ENCODE measurements at regions not wholly inside any gene's neighbourhood (a gene's known extent, or its start where the extent isn't known, plus 50 kb on each side); places are given as distances from the start of the nearest gene placed in this dataset.

DNA sequence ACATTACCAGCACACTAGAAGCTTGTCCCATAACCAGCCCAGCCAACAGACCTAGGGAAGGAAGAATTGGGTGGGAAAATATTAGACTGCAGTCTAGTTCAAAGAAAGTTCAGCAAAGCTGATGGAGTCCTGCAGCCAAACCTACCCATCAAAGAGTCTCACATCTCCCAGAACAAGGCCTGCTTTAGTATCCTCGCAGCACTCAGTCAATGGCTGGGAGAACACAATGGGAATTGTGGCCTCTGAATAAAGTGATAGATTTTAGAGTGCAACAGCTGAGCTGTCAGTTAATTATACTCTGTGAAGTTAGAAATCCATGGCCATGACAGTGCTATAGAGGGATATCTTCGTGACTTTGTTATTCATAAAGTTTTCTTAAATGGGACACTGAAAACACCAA lies 207.2 kb upstream of the NAALADL2 start:
- DNase-seq (ENCODE audit: low spot score), result no peak

DNA sequence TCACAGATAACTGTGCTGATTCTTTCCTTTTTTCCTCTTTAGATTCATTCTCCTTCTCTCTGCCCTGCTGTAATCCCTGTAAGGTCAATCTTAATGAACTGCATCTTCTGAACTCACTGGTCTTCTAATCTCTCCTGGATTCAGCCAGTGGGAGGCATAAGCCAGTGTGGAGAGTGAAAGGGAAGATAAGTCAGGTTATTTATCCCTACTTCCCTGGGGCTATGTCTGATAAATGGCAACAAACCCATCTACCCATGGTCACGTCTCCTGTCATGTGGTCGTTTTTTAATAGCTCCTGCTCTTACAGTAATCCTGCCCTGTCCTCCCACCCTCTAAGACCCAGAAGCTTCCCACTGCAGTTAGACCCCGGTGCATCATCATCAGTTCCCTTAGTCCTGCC lies 199.6 kb upstream of the NAALADL2 start:
- DNase-seq (ENCODE audit: low spot score), result no peak

DNA sequence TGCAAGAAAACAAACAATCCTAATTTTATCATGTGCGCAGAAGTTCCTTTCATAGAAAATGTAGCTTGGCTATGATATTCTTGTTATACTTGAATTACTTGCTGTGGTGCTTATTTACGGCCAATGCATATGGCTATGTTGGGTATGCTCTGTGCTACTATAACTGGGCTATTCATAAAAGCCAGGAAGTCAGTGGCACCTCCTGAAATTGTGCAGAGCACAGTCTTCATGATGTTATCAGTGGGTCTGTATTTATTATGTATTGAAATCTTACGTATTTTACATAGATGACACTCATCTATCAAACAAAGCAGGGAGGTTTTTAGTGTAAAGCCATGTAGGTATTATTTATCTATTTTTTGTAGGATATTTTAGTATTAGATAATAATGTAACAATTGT lies 196.5 kb upstream of the NAALADL2 start:
- DNase-seq (ENCODE audit: low spot score), result no peak

DNA sequence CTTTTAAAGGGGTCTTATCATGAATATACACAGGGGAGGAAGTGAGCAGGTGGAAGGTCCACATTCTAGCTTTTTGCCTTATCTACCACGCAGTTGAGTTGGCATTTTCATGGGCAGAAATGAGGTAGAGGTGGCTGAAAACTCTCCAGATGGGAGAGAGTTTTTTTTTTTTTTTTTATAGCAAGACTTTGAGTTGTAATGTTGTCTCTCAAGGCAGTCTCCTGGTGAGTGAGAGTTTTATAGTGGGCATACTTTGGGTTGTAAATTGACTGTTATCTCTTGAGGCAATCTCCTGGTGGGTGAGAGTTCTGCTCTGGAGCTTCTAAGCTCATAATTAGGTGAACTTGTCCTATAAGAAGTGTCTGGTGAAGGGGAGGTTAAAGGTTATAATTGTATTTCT lies 191.7 kb upstream of the NAALADL2 start:
- DNase-seq (ENCODE audit: low spot score), result no peak

DNA sequence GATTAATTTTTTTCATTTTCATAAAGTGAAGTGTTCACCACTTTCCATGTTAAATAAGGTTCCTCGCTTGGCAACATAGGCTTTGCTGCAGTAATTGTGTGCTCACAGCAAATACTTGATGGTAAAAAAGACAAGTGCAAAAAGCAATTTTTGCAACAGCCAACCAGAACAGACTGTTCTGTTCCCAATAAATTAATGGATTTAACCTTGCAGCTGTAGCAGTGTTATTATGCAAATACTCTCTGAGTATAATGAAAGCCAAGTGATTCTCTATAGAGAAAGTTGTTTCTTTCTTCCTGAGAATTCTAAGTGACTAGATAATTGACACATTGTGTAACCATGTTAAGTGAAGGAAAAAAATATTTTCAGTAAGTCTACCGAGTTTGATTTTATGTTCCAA lies 183.7 kb upstream of the NAALADL2 start:
- no peak for DNase-seq (ENCODE audit: low spot score)

DNA sequence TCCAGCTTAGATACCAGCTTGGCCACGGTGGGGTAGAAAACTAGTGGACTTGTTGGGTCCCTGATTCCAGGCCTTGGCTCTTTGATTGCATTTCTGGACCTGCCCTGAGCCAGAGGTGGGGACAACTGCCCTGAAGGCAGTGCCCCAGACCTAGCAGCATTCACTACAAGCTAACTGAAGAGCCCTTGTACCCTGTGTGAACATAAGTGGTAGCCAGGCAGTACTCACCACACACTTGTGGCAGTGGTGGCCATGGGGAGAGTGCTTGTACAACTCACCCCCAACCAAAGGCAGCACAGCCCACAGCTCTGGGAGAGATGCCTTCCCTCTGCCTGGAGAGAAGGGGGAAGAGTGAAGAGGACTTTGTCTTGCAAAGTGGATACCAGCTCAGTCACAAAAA lies 177.3 kb upstream of the NAALADL2 start:
- no peak for DNase-seq (ENCODE audit: low spot score)

DNA sequence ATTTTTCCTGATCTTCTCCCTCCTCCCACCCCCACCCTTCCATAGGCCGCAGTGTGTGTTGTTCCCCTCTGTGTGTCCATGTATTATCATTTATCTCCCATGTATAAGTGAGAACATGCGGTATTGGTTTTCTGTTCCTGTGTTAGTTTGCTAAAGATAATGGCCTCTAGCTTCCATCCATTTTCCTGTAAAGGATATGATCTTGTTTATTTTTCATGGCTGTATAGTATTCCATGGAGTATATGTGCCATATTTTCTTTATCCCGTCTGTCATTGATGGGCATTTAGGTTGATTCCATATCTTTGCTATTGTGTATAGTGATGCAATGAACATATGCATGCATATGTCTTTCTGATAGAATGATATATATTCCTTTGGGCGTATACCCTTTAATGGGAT lies 173.3 kb upstream of the NAALADL2 start:
- DNase-seq (ENCODE audit: low spot score), result no peak

DNA sequence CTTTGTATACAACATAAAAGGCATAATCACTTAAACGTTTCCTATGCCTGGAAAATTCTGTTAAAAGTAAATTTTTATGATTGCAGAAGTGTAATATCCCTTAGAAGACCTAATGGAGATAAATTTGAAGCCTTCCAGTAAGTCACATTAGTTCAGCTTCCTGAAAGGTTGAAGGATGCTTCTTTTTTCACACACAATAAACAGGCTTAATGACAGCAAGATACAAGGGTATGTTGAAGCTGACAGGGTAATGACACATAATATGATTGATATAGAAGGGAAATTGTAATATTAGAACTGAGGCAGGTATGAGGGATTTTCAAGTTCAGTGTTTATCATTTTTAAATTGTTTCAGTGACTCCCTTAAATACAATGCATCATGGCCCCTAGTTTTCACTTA lies 161.8 kb upstream of the NAALADL2 start:
- DNase-seq (ENCODE audit: low spot score), result no peak

DNA sequence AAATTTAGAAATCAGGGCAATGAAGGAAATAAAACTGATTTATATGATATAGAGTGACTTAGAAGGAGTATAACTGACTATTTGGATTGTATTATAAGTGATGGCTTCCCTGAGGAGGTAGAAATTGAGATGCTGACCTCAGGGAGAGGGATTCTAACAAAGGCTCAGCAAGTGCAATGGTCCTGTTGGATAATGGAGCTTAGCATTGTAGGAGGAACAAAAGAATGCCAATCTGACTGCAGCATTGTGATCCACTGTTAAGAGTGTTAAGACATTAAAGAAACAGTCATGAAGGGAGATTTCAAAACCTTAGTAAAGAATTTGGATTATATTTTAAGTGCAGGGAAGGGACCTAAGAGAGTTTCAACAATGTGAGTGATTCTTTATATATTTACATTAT lies 158.4 kb upstream of the NAALADL2 start:
- no peak for DNase-seq (ENCODE audit: low spot score)

DNA sequence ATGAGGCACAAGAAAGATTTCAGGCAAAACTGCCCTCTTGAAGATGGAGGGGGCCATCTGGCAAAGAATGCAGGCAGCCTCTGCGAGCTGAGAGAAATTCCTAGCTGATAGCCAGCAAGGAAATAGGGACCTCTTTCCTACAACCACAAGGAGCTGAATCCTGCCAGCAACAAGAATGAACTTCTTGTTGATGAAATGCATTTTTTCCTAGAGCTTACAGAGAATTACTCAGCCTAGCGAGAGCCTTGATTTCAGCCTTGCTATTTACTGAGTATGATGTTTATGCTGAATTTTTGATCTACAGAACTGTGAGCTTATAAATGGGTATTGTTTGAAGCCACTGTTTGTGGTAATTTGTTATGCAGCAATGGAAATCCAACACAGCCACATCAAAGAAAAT lies 148.5 kb upstream of the NAALADL2 start:
- no peak for DNase-seq (ENCODE audit: low spot score)

DNA sequence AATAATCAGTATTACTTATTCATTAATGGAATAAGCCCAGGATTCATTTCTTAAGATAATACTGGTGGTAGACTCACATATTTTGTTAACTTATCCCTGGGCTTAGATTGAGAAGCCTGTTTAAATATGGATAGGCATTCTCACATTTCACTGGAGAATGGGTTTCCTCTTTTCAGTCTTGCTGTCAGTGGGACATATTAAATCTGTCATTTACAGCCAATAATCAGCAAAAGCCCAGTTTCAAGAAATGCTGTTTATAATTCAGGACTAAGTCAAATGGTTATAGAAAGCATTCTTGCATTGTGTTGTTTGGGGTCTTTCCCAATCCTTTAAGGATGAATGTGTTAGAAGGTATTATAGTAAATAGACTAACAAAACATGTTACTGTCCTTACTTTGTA lies 143.7 kb upstream of the NAALADL2 start:
- DNase-seq (ENCODE audit: low spot score), result no peak

DNA sequence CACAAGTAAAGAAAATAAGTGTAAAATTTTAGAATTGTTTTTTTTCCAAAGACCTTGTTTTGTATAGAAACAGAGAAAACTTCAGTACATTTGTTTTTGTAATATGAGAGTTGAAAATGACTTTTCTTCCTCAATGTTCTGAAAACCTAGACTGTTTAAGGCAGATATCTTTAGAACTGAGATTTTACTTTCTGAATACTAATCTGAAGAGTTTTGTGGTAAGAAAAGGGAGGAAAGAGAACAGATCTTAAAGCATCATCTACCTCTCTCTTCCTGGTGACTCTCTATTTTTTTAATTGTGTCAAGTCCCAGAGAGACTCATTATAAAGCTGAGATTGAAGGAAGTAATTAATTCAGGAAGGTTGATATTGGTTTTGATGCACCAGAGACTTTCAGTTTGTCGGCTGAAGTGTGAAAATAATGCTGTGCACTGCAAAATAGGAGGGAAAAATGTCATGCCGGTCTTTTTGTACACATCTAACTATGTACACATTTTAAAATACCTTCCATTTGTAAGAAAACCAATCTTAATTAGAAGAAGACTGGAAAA lies 142.1 kb upstream of the NAALADL2 start:
- DNase-seq (ENCODE audit: low spot score), result no peak

DNA sequence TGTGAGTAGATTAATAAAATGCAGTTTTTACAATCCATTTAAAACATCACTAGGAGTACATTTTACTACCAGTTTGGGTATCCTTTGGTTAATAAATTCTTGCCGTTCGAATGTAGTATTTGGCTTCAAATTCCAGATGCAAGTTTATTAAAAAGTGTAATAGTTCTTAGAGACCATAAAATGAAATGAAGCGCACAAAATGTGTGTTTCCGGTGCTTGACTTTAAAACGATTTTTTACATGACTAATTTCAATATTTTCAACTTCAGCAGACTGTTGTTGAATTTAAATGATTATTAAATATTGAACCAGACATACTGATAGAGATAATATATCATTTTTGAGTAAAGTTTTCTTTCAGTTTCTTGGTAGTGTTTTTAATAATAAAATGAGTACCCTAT lies 138.4 kb upstream of the NAALADL2 start:
- DNase-seq (ENCODE audit: low spot score), result no peak

DNA sequence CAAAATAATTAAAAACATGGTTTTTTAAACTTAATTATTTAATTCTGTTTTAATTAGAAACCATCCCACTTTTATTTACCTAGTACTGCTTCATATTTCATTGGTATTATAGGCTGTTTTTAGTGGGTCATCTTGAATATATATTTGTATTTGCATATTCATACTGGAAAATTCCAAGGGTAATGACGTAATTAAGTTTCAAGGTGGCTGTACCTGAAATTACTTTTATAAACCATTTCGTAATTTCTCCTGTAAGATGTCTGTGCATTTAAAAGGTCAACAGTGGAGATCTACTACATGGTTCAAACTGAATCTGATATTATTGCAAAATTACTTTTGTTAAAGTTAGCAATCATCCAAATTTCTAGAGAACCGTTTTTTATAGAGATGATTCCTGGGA lies 133.8 kb upstream of the NAALADL2 start:
- DNase-seq (ENCODE audit: low spot score), result no peak

DNA sequence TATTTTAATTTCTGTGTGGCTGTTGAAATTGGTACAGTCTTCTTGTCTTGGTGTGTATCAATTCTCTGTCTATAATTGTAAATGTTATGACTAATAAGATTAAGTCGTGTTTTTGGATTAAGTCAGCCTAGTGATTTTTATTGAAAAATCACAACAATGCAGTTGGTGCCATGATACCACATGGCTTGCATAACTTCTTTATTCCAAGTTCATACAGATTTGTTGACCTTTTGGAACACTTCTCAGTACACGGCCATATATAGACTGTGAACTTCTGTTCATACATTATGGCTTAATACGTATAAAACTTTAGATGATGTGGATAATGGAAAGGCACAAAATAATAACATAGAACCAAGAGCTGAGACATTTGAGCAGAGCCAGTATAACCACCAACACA lies 121.2 kb upstream of the NAALADL2 start:
- no peak for DNase-seq (ENCODE audit: low spot score)

DNA sequence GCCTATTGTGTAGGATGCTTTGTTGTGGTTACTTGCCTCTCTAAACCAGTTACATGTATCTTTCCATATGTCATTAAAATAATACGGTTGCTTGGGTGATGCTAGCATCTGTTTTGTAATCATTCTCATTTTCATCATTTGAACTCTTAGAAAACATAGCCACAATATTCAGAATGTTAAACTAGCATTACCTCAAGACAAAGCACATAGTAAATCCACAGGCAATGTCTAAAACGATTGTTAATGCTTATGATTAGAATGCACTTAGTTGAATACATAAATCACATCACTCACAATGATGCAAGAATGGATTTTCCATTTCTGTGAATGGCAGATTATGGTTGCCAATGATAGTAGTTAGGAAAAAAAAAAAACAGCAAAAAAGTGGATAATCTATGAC lies 110.0 kb upstream of the NAALADL2 start:
- no peak for DNase-seq (ENCODE audit: low spot score)

DNA sequence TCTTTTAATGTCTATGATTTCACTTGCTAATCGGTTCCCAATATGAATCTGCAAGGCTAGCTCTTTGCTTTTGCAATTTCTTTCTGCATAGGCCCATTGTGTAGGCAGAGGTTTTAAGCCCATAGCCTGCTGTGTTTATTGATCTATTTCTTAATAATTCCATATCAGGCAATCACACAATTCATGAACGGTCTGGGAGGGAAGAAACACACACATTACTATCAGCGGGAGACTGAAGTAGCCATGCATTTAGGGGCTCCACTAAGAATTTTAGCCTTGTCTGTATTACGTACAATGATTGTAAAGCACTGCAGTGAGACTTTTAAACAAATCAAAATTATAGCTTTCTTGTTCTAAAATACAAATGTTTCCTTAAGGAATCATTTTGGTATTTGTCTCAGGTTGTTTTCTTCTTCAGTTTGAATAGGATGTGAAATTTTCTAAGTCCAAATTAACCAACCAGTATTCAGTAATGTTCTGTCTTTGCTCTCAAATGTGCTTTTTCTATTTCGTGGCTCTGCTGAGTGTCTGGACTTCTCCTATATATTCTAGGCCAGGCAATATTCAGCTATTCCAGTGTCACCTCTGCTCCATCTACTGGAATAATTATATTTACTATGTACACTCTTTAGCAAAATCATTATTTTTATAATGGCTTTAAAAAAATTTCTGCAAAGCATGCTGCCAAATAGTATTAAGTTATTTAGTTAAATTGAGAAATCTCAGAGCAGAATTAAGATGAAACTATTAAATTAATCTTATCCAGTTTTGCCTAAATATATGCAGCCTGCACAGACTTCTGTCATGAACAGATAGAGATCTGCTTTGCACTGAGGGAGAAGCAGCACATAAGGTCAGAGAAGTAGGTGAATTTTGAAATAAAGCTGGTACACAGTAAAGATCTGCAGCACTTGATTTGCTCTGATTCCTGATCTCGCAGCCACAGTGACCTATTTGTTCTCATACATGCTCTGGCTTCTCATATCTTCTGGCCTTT lies 103.0 kb upstream of the NAALADL2 start:
- DNase-seq (ENCODE audit: low spot score), result no peak

DNA sequence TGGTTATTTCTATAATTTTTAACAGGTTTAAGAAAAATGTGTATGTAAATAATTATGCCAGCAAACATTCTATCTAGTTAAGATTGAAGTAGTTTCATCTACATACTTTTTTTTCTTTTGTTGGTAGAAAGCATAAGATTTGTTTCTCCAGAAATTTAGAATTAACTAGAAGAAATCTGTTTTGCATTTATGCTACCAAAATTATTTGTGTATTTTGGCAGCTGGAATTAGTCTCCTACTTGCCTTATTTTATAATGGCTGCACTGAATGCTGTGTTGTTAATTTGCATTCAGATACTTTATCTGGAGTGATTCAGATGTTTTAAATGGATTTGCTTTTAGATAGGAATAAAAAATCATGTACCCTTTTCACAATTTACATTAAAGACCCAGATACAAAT lies 100.2 kb upstream of the NAALADL2 start:
- DNase-seq (ENCODE audit: low spot score), result no peak

DNA sequence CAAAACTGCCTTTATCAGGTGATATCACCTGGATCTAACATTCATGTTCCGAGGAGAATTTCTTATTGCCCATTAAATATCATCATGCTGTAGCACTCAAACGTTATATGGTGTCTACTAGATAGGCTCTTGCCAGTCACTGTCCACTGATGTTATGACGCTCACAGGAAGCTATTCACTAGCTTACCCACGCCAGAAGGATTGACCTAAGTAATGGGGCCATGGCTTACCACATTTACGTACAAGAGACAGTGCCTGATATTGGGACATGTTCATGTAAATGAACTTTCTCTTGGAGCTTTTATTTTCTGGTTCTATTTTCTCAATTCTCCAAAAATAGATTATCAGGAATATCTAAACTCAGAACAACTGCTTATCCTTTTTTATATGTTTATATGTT lies 91.7 kb upstream of the NAALADL2 start:
- DNase-seq (ENCODE audit: low spot score), result no peak

DNA sequence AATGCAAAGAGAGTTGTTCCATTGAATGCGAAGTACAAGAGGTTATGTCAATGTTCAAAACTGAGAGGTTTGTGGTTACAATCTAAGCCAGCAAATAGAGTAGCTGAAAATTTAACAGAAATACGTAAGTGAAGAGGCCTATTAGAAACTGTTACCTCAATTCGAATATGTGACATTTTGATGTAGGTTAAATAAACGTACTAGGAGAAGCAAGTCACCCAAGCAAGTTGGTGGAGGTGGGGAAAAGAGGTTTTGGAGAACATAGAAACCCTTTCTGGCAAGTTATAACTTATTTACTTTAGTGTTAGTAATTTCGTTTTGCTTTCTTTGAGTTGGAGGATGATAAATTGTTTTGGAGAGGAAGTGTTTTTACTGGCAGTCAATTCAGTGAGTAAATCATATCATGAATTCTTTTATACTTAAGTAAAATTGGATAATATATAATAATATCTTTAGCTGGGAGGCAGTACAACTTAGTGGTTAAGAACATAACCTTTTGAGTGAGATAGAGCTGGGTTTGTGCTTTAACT lies 91.2 kb upstream of the NAALADL2 start:
- DNase-seq (ENCODE audit: low spot score), result no peak

DNA sequence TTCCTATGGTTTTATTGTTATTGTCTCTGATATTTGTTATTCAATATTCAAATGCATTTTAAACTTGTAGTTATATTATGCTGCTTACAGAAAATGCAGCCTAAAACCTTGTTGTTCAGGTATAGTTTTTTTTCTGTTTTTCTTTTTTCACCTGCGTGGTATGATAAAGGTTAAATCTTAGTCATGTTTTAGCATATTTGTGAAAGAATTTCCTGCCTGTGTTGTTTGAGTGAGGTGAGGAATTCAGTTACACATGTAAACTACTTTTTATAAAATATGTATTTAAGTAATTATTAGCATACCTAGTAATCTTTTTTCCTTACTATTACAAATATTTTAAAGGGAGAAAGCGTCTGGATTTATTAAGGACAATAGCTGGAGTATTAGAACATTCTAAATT lies 90.0 kb upstream of the NAALADL2 start:
- no peak for DNase-seq (ENCODE audit: low spot score)

DNA sequence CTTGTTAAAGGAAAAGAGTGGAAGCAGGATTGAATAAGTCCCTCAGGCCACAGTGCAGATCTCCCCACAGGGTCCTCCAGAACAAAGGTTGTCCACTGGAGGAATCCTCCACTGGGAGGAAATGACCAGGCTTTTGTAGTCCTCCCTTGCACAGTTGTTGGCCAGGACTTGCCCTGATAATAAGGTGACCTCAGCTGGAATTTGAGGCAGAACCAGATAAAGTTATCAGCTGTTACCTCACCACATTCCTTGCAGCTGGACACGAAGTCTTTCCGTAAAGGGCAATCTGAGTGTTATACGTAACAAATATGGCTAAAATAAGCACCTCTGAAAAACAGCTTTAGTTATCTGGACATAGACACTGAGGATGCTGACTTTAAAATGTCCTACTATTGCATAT lies 83.5 kb upstream of the NAALADL2 start:
- no peak for DNase-seq (ENCODE audit: low spot score)

DNA sequence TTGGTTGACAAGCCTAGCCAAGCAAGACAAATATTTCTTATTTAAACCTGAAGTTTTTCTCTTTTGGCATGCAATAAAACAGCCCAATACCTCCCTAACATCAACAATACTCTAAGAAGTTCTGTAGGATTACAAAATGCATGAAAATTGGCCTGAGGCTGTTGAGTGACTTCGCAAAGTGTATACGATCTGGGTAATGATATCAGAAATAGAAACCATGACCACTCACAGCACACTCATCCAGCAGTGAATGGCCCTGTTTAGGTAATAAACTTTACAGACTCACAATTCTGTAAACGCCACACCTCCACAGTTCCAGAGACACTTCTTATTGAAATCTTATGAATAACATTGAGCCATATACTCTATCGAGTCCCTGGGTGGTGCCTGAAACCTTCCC lies 83.0 kb upstream of the NAALADL2 start:
- no peak for DNase-seq (ENCODE audit: low spot score)

DNA sequence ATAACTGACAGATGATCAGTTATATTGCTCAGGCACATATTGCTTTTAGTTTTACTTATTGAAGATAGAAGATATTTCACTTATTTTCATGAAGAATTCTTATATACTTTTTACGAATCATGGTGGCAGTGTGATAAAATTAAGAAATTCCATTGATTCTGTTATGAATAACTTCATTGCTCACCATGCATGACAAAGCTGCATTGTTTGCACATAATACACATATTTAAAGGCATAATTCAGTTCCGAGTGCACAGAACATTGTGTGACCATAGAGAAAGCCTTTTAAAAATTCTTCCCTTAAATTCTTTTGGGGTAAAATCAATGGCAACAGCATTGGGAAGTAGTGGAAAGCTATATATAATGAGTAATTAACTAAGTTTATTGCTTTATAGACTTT lies 82.5 kb upstream of the NAALADL2 start:
- DNase-seq (ENCODE audit: low spot score), result no peak
